ENCODE measurements at regions not wholly inside any gene's neighbourhood (a gene's known extent, or its start where the extent isn't known, plus 50 kb on each side); places are given as distances from the start of the nearest gene placed in this dataset.

DNA sequence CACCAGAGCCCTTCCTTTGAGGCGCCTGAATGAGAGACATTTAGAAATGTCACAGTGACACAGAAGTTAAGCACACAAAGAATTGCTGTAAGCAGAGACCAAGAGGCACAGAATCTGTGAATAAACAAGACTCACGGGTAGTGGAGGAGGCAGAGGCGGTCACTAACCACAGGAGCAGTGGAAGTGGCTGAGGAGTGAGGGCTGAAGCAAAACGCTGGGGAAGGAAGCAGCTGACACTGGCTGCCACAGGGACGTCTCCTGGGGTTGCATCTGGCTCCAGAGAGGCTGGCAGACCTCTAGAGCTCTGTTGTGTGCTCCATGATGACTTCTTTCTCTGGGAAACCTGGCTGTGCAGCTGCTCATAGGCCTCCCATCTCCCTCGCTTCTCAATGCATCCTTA is 65.0 kb upstream of the SLC2A12 start:
- Mint-ChIP-seq H3K36me3 (ENCODE audit: insufficient read depth in 2 of 2) (no peaks in the 10 kb centered on the region), H3K4me1 (ENCODE audit: low read depth) (no peaks in the 10 kb centered on the region), H3K4me3 (no peak overlapping the region), H3K9me3 (peaks cover 0 to 2% of the 10 kb centered on the region in 2 donors), H3K27ac (no peak overlapping the region), H3K27me3 (ENCODE audit: low read depth) (peaks cover 8% of the 10 kb centered on the region)
- no peak for DNase-seq
- peak; percentile 51 to 54 for ATAC-seq (replicated peaks in 1 of 2)

DNA sequence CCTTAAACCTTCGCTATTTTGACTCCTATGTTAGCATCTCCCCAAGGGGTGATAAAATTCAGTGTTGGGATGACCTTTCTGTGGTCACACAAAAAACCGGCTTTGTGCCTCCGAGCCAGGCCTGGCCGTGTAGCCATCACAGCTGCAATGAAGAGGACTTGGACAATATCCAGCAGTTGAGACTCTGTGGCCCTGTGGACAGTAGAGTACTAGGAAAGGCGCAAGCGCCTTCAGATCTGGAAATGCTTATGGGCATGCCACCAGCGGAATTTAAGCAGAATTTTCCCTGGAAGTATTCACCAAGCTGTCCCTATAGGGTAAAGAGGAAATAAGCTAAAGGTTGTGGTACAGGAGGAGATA is 63.3 kb upstream of the SLC2A12 start:
- Mint-ChIP-seq H3K36me3 (ENCODE audit: insufficient read depth in 2 of 2) (no peaks in the 10 kb centered on the region), H3K4me1 (ENCODE audit: low read depth) (peaks cover 6% of the 10 kb centered on the region), H3K27me3 (ENCODE audit: low read depth) (peaks cover 8% of the 10 kb centered on the region), H3K9me3 (peaks cover 0 to 2% of the 10 kb centered on the region in 2 donors), H3K4me3 (no peak overlapping the region), H3K27ac (no peak overlapping the region)
- DNase-seq (no peak), ATAC-seq (replicated peaks in 1 of 2) (no peak)

- no peak overlapping the region for H3K27ac Mint-ChIP-seq
- ATAC-seq (replicated peaks in 1 of 2) (no peak), DNase-seq (no peak)
- H3K36me3 Mint-ChIP-seq (ENCODE audit: insufficient read depth in 2 of 2): no peaks in the 10 kb centered on the region
- H3K4me3 Mint-ChIP-seq: no peak overlapping the region
- peaks cover 6% of the 10 kb centered on the region for H3K4me1 Mint-ChIP-seq (ENCODE audit: low read depth)
- H3K27me3 Mint-ChIP-seq (ENCODE audit: low read depth): peaks cover 8% of the 10 kb centered on the region
- no peaks in the 10 kb centered on the region for H3K9me3 Mint-ChIP-seq
These were observed 62.7 kb upstream of the SLC2A12 start for GRCh38 chr6:134114918-134115714.

DNA sequence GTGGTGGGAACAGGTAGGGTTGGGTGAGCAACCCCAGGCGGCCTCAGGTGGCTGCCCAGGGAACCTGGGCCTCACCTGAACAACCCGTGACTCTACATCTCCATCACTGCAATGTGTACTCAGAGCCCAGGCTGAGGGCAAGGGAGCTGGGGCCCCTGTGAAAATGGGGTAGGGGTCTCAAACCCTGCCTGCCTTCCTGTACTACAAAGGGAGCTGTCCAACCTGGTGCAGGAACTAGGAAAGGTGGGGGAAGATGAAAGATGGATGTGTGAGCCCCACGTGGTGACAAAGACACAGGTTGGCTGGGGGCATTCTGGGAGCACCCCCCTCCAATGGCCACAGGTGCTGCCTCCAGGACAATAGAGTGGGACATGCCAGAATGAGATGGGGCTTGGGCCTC is 62.1 kb upstream of the SLC2A12 start:
- Mint-ChIP-seq H3K27ac (no peak overlapping the region), H3K36me3 (ENCODE audit: insufficient read depth in 2 of 2) (no peaks in the 10 kb centered on the region), H3K4me3 (no peak overlapping the region), H3K9me3 (no peaks in the 10 kb centered on the region), H3K27me3 (ENCODE audit: low read depth) (peaks cover 8% of the 10 kb centered on the region), H3K4me1 (ENCODE audit: low read depth) (peaks cover 6% of the 10 kb centered on the region)
- DNase-seq: no peak
- ATAC-seq (replicated peaks in 1 of 2): no peak

DNA sequence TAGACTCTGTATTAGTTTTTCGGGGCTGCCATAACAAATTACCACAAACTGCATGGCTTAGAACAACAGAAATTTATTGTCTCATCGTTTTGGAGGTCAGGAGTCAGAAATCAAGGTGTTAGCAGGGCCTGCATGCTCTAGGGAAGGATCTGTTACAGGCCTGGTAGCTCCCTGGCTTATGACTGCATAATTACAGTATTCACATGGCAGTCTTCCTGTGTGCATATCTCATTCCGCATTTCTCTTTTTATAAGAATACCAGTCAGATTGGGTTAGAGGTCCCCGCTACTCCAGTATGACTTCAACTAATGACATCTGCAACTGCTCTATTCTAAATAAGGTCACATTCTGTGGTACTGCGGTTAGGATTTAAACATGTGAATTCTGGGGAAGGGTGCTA is 59.3 kb upstream of the SLC2A12 start:
- DNase-seq (no peak), ATAC-seq (replicated peaks in 1 of 2) (no peak)
- no peaks in the 10 kb centered on the region for H3K36me3 Mint-ChIP-seq (ENCODE audit: insufficient read depth in 2 of 2)
- peaks cover 6% of the 10 kb centered on the region for H3K4me1 Mint-ChIP-seq (ENCODE audit: low read depth)
- peaks cover 8% of the 10 kb centered on the region for H3K27me3 Mint-ChIP-seq (ENCODE audit: low read depth)
- no peak overlapping the region for H3K27ac Mint-ChIP-seq
- H3K4me3 Mint-ChIP-seq: no peak overlapping the region
- H3K9me3 Mint-ChIP-seq: no peaks in the 10 kb centered on the region

- Mint-ChIP-seq H3K27ac (no peak overlapping the region), H3K9me3 (no peaks in the 10 kb centered on the region)
- DNase-seq: peak; percentile 45 to 52
These were observed 58.7 kb upstream of the SLC2A12 start for GRCh38 chr6:134111062-134111677.

DNA sequence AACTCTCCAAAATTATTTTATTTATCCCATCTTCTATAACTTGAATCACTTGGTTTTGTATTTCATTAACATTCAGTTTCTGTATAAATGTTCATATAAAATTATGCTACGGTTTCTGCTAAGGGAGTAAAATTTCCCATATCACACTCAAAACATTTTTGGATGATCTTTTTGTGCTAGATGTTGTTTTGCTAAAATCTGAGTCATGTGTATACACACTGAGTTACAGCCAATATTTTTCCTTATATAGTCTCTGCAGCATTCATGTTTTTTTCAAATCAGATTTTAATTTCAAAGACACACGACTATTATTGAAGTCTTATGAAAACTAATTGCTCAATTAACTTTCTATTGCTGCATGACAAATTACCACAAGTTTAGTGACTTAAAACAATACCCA is 54.3 kb upstream of the SLC2A12 start:
- Mint-ChIP-seq H3K4me1 (ENCODE audit: low read depth) (no peaks in the 10 kb centered on the region), H3K27me3 (ENCODE audit: low read depth) (peaks cover 14% of the 10 kb centered on the region), H3K36me3 (ENCODE audit: insufficient read depth in 2 of 2) (no peaks in the 10 kb centered on the region), H3K27ac (no peak overlapping the region), H3K9me3 (no peaks in the 10 kb centered on the region), H3K4me3 (no peak overlapping the region)
- DNase-seq: no peak
- ATAC-seq (replicated peaks in 1 of 2): no peak

More at GRCh38 chr6:134111062-134111677, 58.7 kb upstream of the SLC2A12 start:
- peak; percentile 50 to 54 for ATAC-seq (replicated peaks in 1 of 2)
- Mint-ChIP-seq H3K36me3 (ENCODE audit: insufficient read depth in 2 of 2) (no peaks in the 10 kb centered on the region), H3K4me1 (ENCODE audit: low read depth) (peaks cover 6% of the 10 kb centered on the region), H3K4me3 (no peak overlapping the region), H3K27me3 (ENCODE audit: low read depth) (peaks cover 8% of the 10 kb centered on the region)

DNA sequence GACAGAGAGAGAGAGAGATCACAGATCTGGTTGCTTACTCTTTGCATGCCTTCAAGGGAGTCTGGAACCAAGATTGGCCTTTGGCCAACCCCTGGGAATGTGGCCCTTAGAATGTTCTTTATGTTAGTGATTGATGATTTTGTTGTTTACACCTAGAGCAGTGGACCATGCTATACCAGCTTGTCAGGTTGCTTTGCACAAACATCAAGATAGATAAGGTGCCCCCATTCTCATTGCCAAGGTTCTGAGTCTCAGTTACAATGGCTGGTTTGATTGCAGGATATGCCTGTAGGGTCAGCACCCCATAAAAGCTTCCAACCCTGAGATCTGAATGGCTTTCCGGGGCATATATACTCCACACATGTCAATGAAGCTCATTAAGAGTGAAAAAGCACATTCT is 53.5 kb upstream of the SLC2A12 start:
- Mint-ChIP-seq H3K9me3 (no peaks in the 10 kb centered on the region), H3K36me3 (ENCODE audit: insufficient read depth in 2 of 2) (no peaks in the 10 kb centered on the region), H3K4me1 (ENCODE audit: low read depth) (no peaks in the 10 kb centered on the region), H3K27me3 (ENCODE audit: low read depth) (peaks cover 19% of the 10 kb centered on the region), H3K4me3 (no peak overlapping the region), H3K27ac (no peak overlapping the region)
- no peak for ATAC-seq (replicated peaks in 1 of 2)
- no peak for DNase-seq

DNA sequence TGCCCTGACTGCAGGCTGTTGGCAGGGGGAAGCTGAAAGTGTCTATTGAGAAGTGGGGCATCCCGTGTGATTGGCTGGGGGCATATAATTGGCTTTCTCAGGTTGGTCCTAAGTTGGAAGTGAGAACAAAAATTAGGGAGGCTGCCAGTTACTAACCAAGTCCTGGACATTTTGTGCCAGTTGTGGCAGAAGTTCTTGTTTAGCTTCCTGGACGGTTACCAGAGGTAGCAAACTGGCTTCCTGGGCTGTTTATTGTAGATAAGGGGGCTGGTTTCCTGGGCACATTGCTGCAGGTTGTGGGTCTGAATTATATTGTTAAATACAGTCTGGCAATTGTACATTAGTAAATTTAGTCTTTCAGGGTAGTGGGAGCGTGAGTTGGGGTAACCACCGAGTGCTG is 50.6 kb upstream of the SLC2A12 start:
- H3K9me3 Mint-ChIP-seq: no peaks in the 10 kb centered on the region
- DNase-seq (no peak), ATAC-seq (replicated peaks in 1 of 2) (no peak)
- no peaks in the 10 kb centered on the region for H3K36me3 Mint-ChIP-seq (ENCODE audit: insufficient read depth in 2 of 2)
- H3K4me3 Mint-ChIP-seq: no peak overlapping the region
- H3K4me1 Mint-ChIP-seq (ENCODE audit: low read depth): no peaks in the 10 kb centered on the region
- no peak overlapping the region for H3K27ac Mint-ChIP-seq
- peaks cover 32% of the 10 kb centered on the region for H3K27me3 Mint-ChIP-seq (ENCODE audit: low read depth)
